GM12878 (cell line): ENCODE measurements at regions not wholly inside any gene's neighbourhood (a gene's known extent, or its start where the extent isn't known, plus 50 kb on each side); places are given as distances from the start of the nearest gene placed in this dataset.

Source experiments
- ATAC-seq: fragments of 200-7000 bp; cut with Tn5 transposase; 3 replicates; pipeline ENCODE4 v1.9.1; 2020; ENCODE audit warnings: mild to moderate bottlenecking, moderate library complexity
- BruUV-seq: library from RNA; stranded (reverse); fragments of 400-500 nt; replicated peaks from 2 replicates; lab custom pipeline; 2021; lab: Mats Ljungman, UMichigan
- CTCF ChIA-PET: fragments of 300-600 bp; sonication (Branson Sonifier 250); formaldehyde crosslinking; extraction: SDS; loops from one replicate; lab custom pipeline; 2021; ENCODE audit warnings: inconsistent platforms; lab: Yijun Ruan, JAX
- POLR2A ChIA-PET: fragments of 350-600 bp; formaldehyde crosslinking; extraction: SDS; loops from one replicate; lab custom pipeline; 2021; ENCODE audit warnings: inconsistent platforms; lab: Charles Lee
- RAD21 ChIA-PET: fragments of 300-600 bp; sonication (Branson Sonifier 250); formaldehyde crosslinking; loops from one replicate; lab custom pipeline; 2023; ENCODE audit warnings: antibody characterized with exemption; ENCODE audit not compliant: unreplicated experiment; lab: Charles Lee
- SMC1A ChIA-PET: fragments of 300-600 bp; sonication (Branson Sonifier 250); formaldehyde crosslinking; loops from one replicate; lab custom pipeline; 2023; ENCODE audit not compliant: unreplicated experiment, uncharacterized antibody; lab: Charles Lee
- DNase-seq: peaks from one replicate; pipeline ENCODE4 v3.0.0-alpha.2; 2011; ENCODE audit warnings: low read depth, low spot score
- FAIRE-seq: peaks from 3 replicates; lab custom pipeline; 2011; peaks lifted over from hg19 to GRCh38; lab: Jason Lieb, UNC
- H2AFZ ChIP-seq: 2 replicates; pipeline ENCODE4 v1.6.0; 2011; ENCODE audit warnings: low read depth, low read length, control low read depth; ENCODE audit not compliant: control insufficient read depth
- H3K27ac ChIP-seq: 2 replicates; pipeline ENCODE4 v1.5.1; 2011; ENCODE audit warnings: control low read depth; ENCODE audit not compliant: control insufficient read depth, insufficient read depth
- H3K27me3 ChIP-seq, 2 experiments: replicated peaks in 1 of 2; 2 replicates each; pipeline versions ENCODE4 v1.6.0 to v1.6.1; 2011; ENCODE audit warnings: low read length in 1 of 2; ENCODE audit not compliant: control insufficient read depth in 2 of 2, insufficient read depth in 2 of 2
- H3K36me3 ChIP-seq, 2 experiments: 2 replicates each; pipeline ENCODE4 v1.5.1; 2011; ENCODE audit warnings: low read length in 1 of 2; ENCODE audit not compliant: control insufficient read depth in 2 of 2, insufficient read depth in 2 of 2
- H3K4me1 ChIP-seq: 2 replicates; pipeline ENCODE4 v1.6.1; 2011; ENCODE audit warnings: mild to moderate bottlenecking, low read length, moderate library complexity, mixed read lengths; ENCODE audit not compliant: control insufficient read depth, insufficient read depth
- H3K4me2 ChIP-seq: 2 replicates; pipeline ENCODE4 v1.6.0; 2011; ENCODE audit warnings: control low read depth; ENCODE audit not compliant: control insufficient read depth, insufficient read depth
- H3K4me3 ChIP-seq: fragments of 200-600 bp; sonication (generic); 2 replicates; pipeline ENCODE4 v1.5.1; 2016
- H3K79me2 ChIP-seq: 2 replicates; pipeline ENCODE4 v1.6.0; 2011; ENCODE audit warnings: low read length; ENCODE audit not compliant: control insufficient read depth, insufficient read depth
- H3K9ac ChIP-seq: 2 replicates; pipeline ENCODE4 v1.8.0; 2011; ENCODE audit warnings: low read length, control low read depth, mixed read lengths; ENCODE audit not compliant: control insufficient read depth, insufficient read depth
- H3K9me3 ChIP-seq: replicated peaks from 3 replicates; pipeline ENCODE4 v1.5.1; 2011; ENCODE audit warnings: mild to moderate bottlenecking, low read length; ENCODE audit not compliant: control insufficient read depth, insufficient read depth
- H4K20me1 ChIP-seq: 2 replicates; pipeline ENCODE4 v1.6.0; 2011; ENCODE audit not compliant: control insufficient read depth, insufficient read depth
- ATF7 ChIP-seq: fragments of 450-650 bp; IDR thresholded peaks from 2 replicates; pipeline ENCODE4 v1.6.1; 2016; ENCODE audit warnings: low read depth, mild to moderate bottlenecking
- BACH1 ChIP-seq: fragments of 450-650 bp; IDR thresholded peaks from 2 replicates; pipeline ENCODE4 v1.6.1; 2017; ENCODE audit warnings: mild to moderate bottlenecking, borderline replicate concordance
- IRF3 ChIP-seq: fragments of 450-650 bp; IDR thresholded peaks from 2 replicates; pipeline ENCODE4 v1.6.1; 2014; ENCODE audit warnings: mild to moderate bottlenecking
- JUNB ChIP-seq: IDR thresholded peaks from 2 replicates; pipeline ENCODE4 v1.6.1; 2016; ENCODE audit warnings: antibody characterized with exemption, mild to moderate bottlenecking
- ZNF24 ChIP-seq: fragments of 450-650 bp; IDR thresholded peaks from 2 replicates; pipeline ENCODE4 v1.6.1; 2017; ENCODE audit warnings: antibody characterized with exemption, mild to moderate bottlenecking
- WGBS: methylation state at CpG from one replicate; pipeline ENCODE4 v1.1.6; 2016; ENCODE audit warnings: low lambda C conversion rate; ENCODE audit not compliant: insufficient replicate concordance, insufficient coverage; ENCODE audit errors: missing lambda C conversion rate; 5-methylcytosine and 5-hydroxymethylcytosine counted together
- in situ Hi-C: fragments of 300-500 bp; cut with MboI; formaldehyde crosslinking; loops from 9 replicates; pipeline ENCODE4 v1.14.3; 2018; ENCODE audit warnings: mixed read lengths
- intact Hi-C: fragments of 100-400 bp; cut with micrococcal nuclease; formaldehyde crosslinking; loops from one replicate; pipeline ENCODE4 v1.14.2; 2022; ENCODE audit not compliant: unreplicated experiment
- TF ChIP-seq, protein P1 (sequence below): fragments of 450-650 bp; IDR thresholded peaks from 2 replicates; pipeline ENCODE4 v1.6.1; 2017; ENCODE audit warnings: mild to moderate bottlenecking, low read depth, inconsistent platforms; ENCODE audit not compliant: poor library complexity, severe bottlenecking
- TF ChIP-seq, protein P2 (sequence below): fragments of 450-650 bp; IDR thresholded peaks from 2 replicates; pipeline ENCODE4 v1.6.1; 2017; ENCODE audit warnings: borderline replicate concordance

DNA sequence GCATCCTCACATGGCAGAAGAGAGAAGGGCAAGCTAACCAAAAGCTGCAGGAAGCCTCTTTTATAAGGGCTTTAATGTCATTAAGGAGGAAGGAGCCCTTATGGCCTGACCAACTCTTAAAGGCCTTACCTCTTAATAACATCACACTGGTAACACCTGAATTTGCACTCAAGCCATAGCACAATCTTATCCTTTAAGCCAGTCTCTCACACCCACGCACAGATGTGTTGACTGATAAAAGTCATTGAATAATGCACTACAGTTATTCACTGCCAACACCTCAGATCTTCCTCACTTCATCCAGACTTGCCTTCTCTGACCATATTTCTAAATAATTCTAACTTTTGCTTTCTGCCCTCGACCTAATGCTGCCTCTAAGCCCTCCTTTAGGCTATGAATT is 516.8 kb downstream of the ADCYAP1 start (continued):
- TF ChIP-seq IRF3 (no peak), ZNF24 (no peak)
- TF ChIP-seq, all 136 proteins: peak for 0

DNA sequence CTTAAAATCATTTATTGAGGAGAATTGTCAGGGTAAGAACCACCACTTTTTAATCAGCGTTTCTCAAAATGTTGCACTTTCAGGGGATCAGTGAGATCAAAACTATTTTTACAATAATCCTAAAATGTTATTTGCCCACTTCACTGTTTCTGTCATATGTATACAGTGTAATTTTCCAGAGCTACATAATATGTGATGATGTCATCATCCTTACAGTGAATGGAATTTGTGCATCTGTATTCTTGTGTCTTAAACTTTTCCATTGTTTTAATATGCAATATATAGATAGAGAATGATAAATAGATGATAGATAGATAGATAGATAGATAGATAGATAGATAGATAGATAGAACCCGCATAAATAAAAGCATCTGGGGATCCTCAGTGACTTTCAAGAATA is 518.0 kb downstream of the ADCYAP1 start:
- in situ Hi-C loops: no loop called here
- H3K27me3 ChIP-seq: no peaks in the 10 kb centered on the region
- H3K27ac ChIP-seq: no peak overlapping the region
- H3K4me2 ChIP-seq: no peak overlapping the region
- ChIA-PET RAD21 (no interaction called here), CTCF (no interaction called here), SMC1A (no interaction called here)
- 80% methylated on average over 2 of the region's 2 CpGs for WGBS
- ATAC-seq: no peak
- H3K4me1 ChIP-seq: no peaks in the 10 kb centered on the region
- H3K9ac ChIP-seq: no peak overlapping the region
- intact Hi-C loops: no loop called here
- 0 out of 2 replicates have a peak, but pooled peaks have one; percentile 15 for TF ChIP-seq ATF7
- TF ChIP-seq BACH1: no peak
- TF ChIP-seq, all 136 proteins: peak for 1
- Histone ChIP-seq H2AFZ (no peak overlapping the region), H4K20me1 (no peaks in the 10 kb centered on the region), H3K9me3 (no peaks in the 10 kb centered on the region), H3K79me2 (no peaks in the 10 kb centered on the region), H3K4me3 (no peak overlapping the region), H3K36me3 (no peaks in the 10 kb centered on the region)
- no peak for DNase-seq
- FAIRE-seq: no peak
- POLR2A ChIA-PET: no interaction called here
- BruUV-seq: no TSS peak

DNA sequence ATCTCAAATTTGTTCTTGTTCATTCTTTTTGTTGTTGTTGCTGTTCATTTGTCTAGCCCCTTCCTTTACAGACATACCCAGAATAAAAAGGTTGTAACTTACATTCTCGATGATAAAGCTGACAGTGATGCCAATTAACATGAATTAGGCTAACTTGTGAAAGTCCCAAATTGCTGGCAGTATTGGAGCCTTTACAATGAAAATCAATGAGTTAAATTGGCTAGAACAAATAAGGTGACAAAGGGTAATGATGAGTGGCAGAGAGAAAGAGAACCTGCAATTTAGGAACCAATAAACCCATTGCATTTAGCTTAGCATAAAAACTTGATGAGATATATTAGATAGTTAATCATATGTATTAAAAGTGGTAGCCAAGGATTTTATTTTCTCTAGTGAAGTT is 521.0 kb downstream of the ADCYAP1 start:
- Histone ChIP-seq H3K4me2 (no peak overlapping the region), H3K4me3 (no peak overlapping the region), H3K36me3 (no peaks in the 10 kb centered on the region), H3K4me1 (no peaks in the 10 kb centered on the region), H3K9me3 (no peaks in the 10 kb centered on the region), H3K79me2 (no peaks in the 10 kb centered on the region), H3K9ac (no peak overlapping the region), H3K27ac (no peak overlapping the region), H2AFZ (no peak overlapping the region), H3K27me3 (no peaks in the 10 kb centered on the region), H4K20me1 (no peaks in the 10 kb centered on the region)
- intact Hi-C loops (no loop called here), in situ Hi-C loops (no loop called here)
- ATAC-seq (no peak), DNase-seq (no peak), FAIRE-seq (no peak)
- no TSS peak for BruUV-seq
- POLR2A ChIA-PET: no interaction called here
- TF ChIP-seq, protein P1, sequence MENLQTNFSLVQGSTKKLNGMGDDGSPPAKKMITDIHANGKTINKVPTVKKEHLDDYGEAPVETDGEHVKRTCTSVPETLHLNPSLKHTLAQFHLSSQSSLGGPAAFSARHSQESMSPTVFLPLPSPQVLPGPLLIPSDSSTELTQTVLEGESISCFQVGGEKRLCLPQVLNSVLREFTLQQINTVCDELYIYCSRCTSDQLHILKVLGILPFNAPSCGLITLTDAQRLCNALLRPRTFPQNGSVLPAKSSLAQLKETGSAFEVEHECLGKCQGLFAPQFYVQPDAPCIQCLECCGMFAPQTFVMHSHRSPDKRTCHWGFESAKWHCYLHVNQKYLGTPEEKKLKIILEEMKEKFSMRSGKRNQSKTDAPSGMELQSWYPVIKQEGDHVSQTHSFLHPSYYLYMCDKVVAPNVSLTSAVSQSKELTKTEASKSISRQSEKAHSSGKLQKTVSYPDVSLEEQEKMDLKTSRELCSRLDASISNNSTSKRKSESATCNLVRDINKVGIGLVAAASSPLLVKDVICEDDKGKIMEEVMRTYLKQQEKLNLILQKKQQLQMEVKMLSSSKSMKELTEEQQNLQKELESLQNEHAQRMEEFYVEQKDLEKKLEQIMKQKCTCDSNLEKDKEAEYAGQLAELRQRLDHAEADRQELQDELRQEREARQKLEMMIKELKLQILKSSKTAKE: no peak
- TF ChIP-seq, protein P2, sequence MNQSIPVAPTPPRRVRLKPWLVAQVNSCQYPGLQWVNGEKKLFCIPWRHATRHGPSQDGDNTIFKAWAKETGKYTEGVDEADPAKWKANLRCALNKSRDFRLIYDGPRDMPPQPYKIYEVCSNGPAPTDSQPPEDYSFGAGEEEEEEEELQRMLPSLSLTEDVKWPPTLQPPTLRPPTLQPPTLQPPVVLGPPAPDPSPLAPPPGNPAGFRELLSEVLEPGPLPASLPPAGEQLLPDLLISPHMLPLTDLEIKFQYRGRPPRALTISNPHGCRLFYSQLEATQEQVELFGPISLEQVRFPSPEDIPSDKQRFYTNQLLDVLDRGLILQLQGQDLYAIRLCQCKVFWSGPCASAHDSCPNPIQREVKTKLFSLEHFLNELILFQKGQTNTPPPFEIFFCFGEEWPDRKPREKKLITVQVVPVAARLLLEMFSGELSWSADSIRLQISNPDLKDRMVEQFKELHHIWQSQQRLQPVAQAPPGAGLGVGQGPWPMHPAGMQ: no peak
- TF ChIP-seq JUNB: no peak
- WGBS: 0% methylated on average over 1 of the region's 1 CpG
- SMC1A ChIA-PET: no interaction called here
- RAD21 ChIA-PET: no interaction called here
- CTCF ChIA-PET: no interaction called here
